NOMO-1 (cell line): ENCODE measurements at regions not wholly inside any gene's neighbourhood (a gene's known extent, or its start where the extent isn't known, plus 50 kb on each side); places are given as distances from the start of the nearest gene placed in this dataset.

Experiments used
- DNase-seq, 2 experiments: peaks; one replicate each; lab custom pipeline; 2025; ENCODE audit not compliant: unreplicated experiment in 2 of 2; lab: John Stamatoyannopoulos, UW

DNA sequence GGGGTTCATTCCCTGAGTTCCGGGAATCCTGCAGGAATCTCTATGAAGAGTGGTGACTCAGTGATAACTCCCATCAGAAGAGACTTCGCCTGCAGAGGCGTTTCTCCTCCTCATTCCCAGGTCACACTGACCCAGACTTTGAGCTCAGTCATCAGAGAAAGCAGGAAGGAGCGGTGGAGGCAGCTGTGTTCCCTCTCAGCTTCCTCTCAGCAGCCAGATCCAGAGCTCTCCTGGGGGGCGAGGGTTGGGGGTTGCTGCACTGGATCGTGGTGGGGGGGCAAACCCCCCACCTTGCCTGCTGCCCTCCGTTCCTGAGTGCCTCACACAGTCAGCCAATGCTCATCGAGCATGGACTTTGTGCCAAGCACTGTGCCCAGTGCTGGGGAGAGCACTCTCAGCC is 271.2 kb downstream of the CBLN1 start:
- no peak for DNase-seq

- no peak for DNase-seq
These were observed 272.4 kb downstream of the CBLN1 start for GRCh38 chr16:49009204-49009603.

DNA sequence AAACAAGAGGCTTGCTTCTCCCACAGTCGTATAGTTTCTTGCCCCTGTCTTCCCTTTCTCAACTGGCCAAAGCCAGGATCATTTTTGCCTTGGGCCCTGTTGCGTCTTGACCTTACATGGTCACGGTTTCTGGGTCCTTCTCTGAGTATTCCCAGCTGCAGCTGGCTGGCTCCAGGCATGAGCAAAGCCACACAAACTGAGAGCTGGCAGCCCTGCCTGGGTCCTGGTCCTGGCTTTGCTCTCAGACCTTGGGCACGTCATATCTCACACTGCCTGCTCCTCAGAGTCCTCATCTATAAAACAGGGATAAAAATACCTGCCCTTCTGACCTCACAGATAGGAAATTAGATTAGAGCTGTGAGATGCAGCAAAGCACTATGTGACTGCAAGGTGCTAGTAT is 277.6 kb downstream of the CBLN1 start:
- no peak for DNase-seq

DNA sequence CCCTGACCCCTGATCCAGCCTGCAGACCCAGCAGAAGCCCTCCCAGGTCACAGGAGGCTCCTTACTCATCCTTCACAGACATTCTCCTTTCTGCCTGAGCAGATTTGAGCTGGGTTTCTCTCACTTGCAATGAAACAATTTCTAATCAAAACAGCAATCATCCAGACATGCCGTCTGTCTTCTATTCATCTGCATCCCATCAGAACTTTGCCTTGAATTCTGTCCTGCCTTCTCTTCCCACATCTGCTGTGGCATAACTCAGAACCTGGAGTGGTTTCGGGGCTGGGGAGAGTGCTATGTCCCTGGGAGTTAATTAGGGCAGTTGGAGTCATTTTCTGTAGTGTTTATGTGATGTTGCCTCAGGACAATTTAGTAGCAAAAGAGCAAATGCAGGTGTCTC is 278.6 kb downstream of the CBLN1 start:
- DNase-seq, result no peak

GRCh38 chr16:49000594-49000993 is 281.0 kb downstream of the CBLN1 start:
- no peak for DNase-seq

DNA sequence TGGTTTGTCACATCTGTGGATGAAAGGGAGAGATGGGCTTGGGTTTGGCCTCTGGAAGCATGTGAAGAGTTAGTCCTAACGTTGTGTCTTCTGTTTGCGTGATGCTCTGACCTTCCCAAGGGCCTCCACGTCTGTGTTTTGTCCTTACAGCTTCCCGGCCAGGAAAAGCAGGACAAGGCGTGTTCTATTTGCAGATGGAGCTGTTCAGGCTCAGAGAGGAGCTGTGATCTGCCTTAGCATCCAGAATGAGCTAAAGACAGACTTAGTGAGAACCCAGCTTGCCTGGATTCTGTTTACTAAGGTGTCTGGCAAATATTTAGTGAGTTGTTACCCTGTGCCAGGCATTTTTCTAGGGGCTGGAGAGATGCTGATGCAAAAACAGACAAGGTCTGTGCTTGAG is 282.1 kb downstream of the CBLN1 start:
- no peak for DNase-seq

GRCh38 chr16:48999044-48999443 is 282.6 kb downstream of the CBLN1 start:
- no peak for DNase-seq

GRCh38 chr16:48997946-48998345 is 283.7 kb downstream of the CBLN1 start:
- no peak for DNase-seq

- no peak for DNase-seq
These were observed 284.5 kb downstream of the CBLN1 start for GRCh38 chr16:48997081-48997615.

DNA sequence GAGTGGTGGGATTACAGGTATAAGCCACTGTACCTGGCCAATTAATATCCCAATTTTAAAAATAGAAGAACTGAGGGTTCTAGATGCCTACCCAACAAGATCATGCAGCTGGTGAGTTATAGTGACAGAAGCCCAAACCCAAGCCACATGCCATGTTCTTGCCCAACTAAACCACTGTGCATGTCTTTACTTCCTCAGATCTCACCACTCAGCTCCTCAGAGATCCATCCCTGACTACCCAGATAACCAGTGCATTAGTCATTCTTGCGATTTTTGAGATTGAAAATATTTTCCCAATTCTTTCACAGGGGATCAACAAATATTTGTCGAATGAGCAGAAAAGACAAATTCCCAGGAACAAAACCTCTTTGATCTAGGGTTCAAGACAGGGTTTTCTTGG is 303.1 kb downstream of the CBLN1 start:
- DNase-seq, result no peak

- DNase-seq, result no peak
These were observed 309.4 kb downstream of the CBLN1 start for GRCh38 chr16:48972236-48972635.

DNA sequence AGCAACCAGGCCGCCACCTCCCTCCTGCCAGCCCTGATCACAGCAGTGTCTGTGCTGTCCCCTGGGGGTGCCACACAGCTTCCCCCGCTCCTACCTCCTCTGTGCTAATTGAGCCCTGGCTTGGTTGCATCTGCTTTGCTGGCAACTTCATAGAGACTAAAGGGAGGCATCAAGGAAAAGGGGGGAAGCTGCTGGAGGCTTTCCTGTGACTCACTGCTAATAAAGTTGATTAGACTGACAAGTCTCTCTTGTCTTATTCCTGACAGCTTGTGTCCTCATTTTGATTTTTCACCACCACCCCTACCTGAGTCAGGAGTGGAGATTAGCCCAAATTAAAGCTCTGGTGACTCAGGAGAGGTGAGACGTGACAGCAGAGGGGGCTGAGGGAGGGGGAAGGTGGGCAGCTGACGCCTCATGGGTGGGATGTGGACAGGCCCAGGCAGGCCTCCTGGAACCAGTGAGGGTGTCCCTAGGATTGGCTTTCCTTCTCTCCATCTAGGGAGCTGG is 310.0 kb downstream of the CBLN1 start:
- DNase-seq, result no peak

DNA sequence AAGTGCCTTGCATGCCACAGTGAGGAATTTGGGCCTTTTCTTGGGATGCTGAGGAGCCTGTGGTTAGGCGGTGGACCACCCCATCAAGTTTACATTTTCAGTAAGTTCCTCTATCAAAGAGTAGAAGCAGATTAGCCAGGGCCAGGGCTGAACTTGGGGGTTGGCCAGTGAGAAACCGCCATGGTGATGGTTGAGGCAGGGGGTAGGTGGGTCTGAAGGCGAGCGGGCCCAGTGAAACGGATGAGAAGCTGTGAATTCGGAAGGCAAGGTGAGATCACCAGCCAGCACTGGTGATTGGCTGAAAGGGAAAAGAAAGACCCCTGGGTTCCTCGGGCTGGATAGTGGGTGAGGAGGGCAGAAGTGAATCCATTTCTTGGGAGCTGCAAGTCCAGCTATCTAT is 311.4 kb downstream of the CBLN1 start:
- DNase-seq, result no peak

GRCh38 chr16:48969611-48970010 is 312.0 kb downstream of the CBLN1 start:
- DNase-seq, result no peak

DNA sequence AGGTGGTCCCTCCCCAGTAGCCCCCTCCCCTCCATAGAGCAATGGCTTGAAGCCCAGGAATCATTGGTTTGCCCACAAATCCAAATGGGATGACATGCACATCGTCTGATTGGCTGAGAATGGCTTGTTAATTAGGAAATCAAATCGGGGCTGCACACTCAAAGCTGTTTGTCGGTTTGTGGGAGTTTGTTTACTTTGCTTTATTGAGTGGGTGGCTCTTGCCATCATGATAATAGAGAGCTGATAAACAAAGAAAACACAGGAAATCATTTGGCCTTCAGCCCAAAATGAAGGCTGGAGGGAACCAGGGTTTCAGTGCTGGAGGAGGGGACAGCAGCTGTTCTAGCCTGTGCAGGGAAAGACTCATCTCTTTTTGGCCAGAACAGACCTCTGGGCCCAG is 316.3 kb downstream of the CBLN1 start:
- DNase-seq, result no peak

GRCh38 chr16:48963901-48964615 is 317.6 kb downstream of the CBLN1 start:
- no peak for DNase-seq

DNA sequence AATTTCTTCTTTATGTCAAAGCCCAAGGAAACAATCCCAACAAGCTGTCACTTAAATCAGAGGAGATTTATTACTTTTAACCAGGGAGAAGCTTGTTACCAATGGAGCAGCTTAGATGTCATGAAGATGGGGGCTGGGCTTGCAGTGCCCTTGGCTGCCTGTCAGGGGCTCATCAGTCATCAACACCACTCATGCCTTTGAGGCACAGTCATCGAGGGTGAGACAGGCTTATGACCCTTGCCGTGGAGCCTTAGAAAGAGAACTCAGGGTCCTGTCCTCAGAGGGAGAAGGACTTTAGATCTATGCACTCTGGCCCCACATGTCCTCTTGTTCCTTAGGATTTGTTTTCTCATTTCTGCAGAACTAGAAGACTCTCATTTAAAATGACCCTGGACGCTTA is 318.3 kb downstream of the CBLN1 start:
- DNase-seq, result no peak

GRCh38 chr16:48961546-48961945 is 320.1 kb downstream of the CBLN1 start:
- no peak for DNase-seq

GRCh38 chr16:48960830-48961229 is 320.8 kb downstream of the CBLN1 start:
- no peak for DNase-seq

- DNase-seq, result no peak
These were observed 321.9 kb downstream of the CBLN1 start for GRCh38 chr16:48959747-48960146.

DNA sequence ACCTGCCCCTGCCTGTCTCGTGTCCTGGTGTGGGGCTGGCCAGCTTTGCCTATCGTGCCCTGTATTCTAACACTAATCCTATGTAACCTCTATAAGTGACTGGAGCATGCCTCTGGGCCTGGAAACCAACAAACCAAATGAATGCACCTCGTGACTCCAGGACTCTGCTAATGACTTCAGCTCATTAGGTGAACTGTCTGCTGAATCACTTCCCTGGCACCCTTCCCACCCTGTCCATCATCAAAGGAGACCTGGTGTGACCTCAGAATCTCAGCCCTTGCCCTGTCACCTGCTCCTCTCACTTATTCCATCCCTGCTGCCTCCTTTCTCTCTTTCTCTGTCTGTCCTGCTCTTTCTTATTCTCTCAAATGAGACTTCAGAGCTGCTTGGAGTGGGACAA is 322.4 kb downstream of the CBLN1 start:
- no peak for DNase-seq

DNA sequence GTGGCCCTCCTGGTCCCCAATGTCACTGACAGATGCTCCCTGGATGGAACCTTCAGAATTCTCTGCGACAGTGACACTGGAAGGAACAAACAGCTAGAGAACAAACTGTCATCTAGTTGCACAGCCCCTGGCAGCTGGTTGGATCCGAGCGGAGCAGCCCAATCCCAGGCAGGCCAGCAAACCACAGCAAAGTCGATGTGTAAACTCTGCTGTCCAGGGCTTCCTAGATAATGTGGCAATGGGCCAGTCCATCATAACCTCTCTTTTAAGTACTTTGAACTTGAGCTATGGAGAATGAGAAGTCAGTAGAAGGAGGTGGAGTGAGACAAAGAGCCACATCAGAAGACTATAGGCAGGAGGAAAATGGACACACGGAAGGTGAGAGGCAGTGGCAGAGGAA is 323.0 kb downstream of the CBLN1 start:
- DNase-seq, result no peak

GRCh38 chr16:48956620-48957019 is 325.0 kb downstream of the CBLN1 start:
- DNase-seq, result no peak
